Bronchial epithelial cell (primary cell): ENCODE measurements at regions not wholly inside any gene's neighbourhood (a gene's known extent, or its start where the extent isn't known, plus 50 kb on each side); places are given as distances from the start of the nearest gene placed in this dataset.

Source experiments
- DNase-seq: peaks from one replicate; pipeline ENCODE4 v3.0.0-alpha.2; 2010; ENCODE audit warnings: low read depth
- FAIRE-seq: peaks from 2 replicates; lab custom pipeline; 2011; peaks lifted over from hg19 to GRCh38; lab: Jason Lieb, UNC
- H3K27me3 ChIP-seq: 2 replicates; pipeline ENCODE4 v1.5.1; 2011; ENCODE audit warnings: low read length; ENCODE audit not compliant: control insufficient read depth, insufficient read depth
- H3K36me3 ChIP-seq: 2 replicates; pipeline ENCODE4 v1.5.1; 2011; ENCODE audit warnings: low read length; ENCODE audit not compliant: control insufficient read depth, insufficient read depth
- H3K4me3 ChIP-seq: 2 replicates; pipeline ENCODE4 v1.5.1; 2011; ENCODE audit warnings: mild to moderate bottlenecking, low read depth, low read length, control low read depth
- TF ChIP-seq, protein P1 (sequence below): IDR thresholded peaks from 2 replicates; pipeline ENCODE4 v1.5.1; 2011; ENCODE audit warnings: mild to moderate bottlenecking, moderate library complexity, low read length, control low read depth, inconsistent platforms; ENCODE audit not compliant: insufficient read depth, severe bottlenecking

DNA sequence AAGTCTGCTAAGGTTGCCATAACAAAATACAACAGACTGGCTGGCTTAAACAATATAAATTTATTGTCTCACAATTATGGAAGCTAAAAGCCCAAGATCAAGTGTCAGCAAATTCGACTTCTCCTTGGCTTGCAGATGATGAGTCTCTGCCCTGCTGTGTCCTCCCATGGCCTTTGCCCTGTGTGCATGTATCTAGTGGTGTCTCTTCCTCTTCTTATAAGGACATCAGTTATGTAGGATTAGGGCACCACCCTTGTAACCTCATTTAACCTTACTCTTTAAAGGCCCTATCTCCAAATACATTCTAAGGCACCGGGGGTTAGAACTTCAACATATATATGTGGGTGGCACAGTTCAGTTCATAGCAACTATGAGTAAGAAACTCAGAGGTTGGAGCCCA is 157.9 kb upstream of the RASA1 start:
- Histone ChIP-seq H3K4me3 (no peak overlapping the region), H3K36me3 (no peaks in the 10 kb centered on the region), H3K27me3 (no peaks in the 10 kb centered on the region)
- TF ChIP-seq, protein P1, sequence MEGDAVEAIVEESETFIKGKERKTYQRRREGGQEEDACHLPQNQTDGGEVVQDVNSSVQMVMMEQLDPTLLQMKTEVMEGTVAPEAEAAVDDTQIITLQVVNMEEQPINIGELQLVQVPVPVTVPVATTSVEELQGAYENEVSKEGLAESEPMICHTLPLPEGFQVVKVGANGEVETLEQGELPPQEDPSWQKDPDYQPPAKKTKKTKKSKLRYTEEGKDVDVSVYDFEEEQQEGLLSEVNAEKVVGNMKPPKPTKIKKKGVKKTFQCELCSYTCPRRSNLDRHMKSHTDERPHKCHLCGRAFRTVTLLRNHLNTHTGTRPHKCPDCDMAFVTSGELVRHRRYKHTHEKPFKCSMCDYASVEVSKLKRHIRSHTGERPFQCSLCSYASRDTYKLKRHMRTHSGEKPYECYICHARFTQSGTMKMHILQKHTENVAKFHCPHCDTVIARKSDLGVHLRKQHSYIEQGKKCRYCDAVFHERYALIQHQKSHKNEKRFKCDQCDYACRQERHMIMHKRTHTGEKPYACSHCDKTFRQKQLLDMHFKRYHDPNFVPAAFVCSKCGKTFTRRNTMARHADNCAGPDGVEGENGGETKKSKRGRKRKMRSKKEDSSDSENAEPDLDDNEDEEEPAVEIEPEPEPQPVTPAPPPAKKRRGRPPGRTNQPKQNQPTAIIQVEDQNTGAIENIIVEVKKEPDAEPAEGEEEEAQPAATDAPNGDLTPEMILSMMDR = no peak
- FAIRE-seq (no peak), DNase-seq (no peak)

DNA sequence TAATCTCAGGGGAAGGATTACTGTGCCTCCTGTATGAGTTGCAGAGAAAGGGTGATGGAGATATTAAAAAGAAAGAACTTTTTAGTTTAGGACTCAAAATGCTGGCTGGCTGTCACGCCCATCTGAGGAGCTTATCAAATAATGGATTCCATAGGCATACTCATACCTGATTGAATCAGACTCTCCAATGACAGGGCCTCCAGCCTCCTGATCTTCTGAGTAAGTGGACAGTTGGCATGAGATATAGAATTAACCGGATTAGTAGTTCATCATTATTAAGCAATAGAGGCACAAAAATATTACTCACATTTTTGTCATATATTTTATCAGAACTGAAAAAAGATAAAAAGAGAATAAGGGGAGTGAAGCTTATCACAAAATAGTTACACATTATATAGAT is 157.0 kb upstream of the RASA1 start:
- DNase-seq (peak; percentile 68), FAIRE-seq (no peak)
- H3K4me3 ChIP-seq = no peak overlapping the region
- H3K27me3 ChIP-seq = no peaks in the 10 kb centered on the region
- TF ChIP-seq, protein P1 = no peak
- H3K36me3 ChIP-seq = no peaks in the 10 kb centered on the region

DNA sequence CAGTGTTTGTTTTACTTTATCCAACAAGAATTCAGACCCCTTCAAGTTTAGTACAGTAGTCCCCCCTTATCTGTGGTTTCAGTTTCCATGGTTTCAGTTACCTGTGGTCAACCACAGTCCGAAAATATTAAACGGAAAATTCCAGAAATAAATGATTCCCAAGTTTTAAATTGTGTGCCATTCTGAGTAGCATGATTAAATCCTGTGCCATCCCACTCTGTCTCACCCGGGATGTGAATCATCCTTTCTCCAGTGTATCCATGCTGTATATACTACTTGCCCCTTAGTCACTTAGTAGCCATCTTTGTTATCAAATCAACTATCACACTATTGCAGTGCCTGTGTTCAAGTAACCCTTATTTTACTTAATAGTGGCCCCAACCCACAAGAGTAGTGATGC is 153.8 kb upstream of the RASA1 start:
- DNase-seq (peak; percentile 92), FAIRE-seq (no peak)
- H3K27me3 ChIP-seq = no peaks in the 10 kb centered on the region
- TF ChIP-seq, protein P1 = no peak
- no peak overlapping the region for H3K4me3 ChIP-seq
- H3K36me3 ChIP-seq = no peaks in the 10 kb centered on the region

GRCh38 chr5:87114631-87115030 is 153.1 kb upstream of the RASA1 start:
- TF ChIP-seq, protein P1 = no peak
- no peaks in the 10 kb centered on the region for H3K27me3 ChIP-seq
- FAIRE-seq (no peak), DNase-seq (no peak)
- H3K4me3 ChIP-seq = no peak overlapping the region
- H3K36me3 ChIP-seq = no peaks in the 10 kb centered on the region

GRCh38 chr5:87115839-87116364 is 151.8 kb upstream of the RASA1 start:
- no peaks in the 10 kb centered on the region for H3K27me3 ChIP-seq
- no peaks in the 10 kb centered on the region for H3K36me3 ChIP-seq
- TF ChIP-seq, protein P1 = no peak
- H3K4me3 ChIP-seq = no peak overlapping the region
- no peak for DNase-seq
- FAIRE-seq = no peak
